Neural crest cell (in vitro differentiated cells): ENCODE measurements at regions not wholly inside any gene's neighbourhood (a gene's known extent, or its start where the extent isn't known, plus 50 kb on each side); places are given as distances from the start of the nearest gene placed in this dataset.

Experiments used
- DNase-seq: peaks from one replicate; pipeline ENCODE4 v3.0.0; 2021; ENCODE audit warnings: low read depth, mixed read lengths, low spot score
- H3K27ac Mint-ChIP-seq: one replicate; pipeline ENCODE4 v1.8.0; 2021; ENCODE audit warnings: mild to moderate bottlenecking, mixed read lengths; ENCODE audit not compliant: unreplicated experiment
- H3K27me3 Mint-ChIP-seq: 2 replicates; pipeline ENCODE4 v1.8.0; 2021; ENCODE audit warnings: low read depth, mild to moderate bottlenecking, mixed read lengths
- H3K36me3 Mint-ChIP-seq: 2 replicates; pipeline ENCODE4 v1.8.0; 2021; ENCODE audit warnings: low read depth, mild to moderate bottlenecking, mixed read lengths
- H3K4me1 Mint-ChIP-seq: 2 replicates; pipeline ENCODE4 v1.8.0; 2021; ENCODE audit warnings: mixed read lengths
- H3K4me3 Mint-ChIP-seq: one replicate; pipeline ENCODE4 v1.8.0; 2021; ENCODE audit warnings: mild to moderate bottlenecking, mixed read lengths
- H3K9me3 Mint-ChIP-seq: 2 replicates; pipeline ENCODE4 v1.8.0; 2021; ENCODE audit warnings: mixed read lengths
- CTCF ChIP-seq: fragments of 200-600 bp; sonication (generic); conservative IDR thresholded peaks from 2 replicates; pipeline ENCODE4 v1.5.0; 2021; ENCODE audit warnings: antibody characterized with exemption, mild to moderate bottlenecking

GRCh38 chr10:78121801-78122200, 88.1 kb downstream of the RPS24 start:
- peaks cover 12% of the 10 kb centered on the region for H3K36me3 Mint-ChIP-seq
- peaks cover 9% of the 10 kb centered on the region for H3K27me3 Mint-ChIP-seq
- H3K4me3 Mint-ChIP-seq, result no peak overlapping the region
- no peak for TF ChIP-seq CTCF
- H3K27ac Mint-ChIP-seq, result no peak overlapping the region
- no peak for DNase-seq
- peaks cover 11% of the 10 kb centered on the region for H3K9me3 Mint-ChIP-seq
- no peaks in the 10 kb centered on the region for H3K4me1 Mint-ChIP-seq

GRCh38 chr10:78124167-78124566, 90.5 kb downstream of the RPS24 start:
- Mint-ChIP-seq H3K27ac (no peak overlapping the region), H3K4me1 (no peaks in the 10 kb centered on the region), H3K36me3 (peaks cover 12% of the 10 kb centered on the region), H3K4me3 (no peak overlapping the region), H3K27me3 (peaks cover 9% of the 10 kb centered on the region), H3K9me3 (peaks cover 11% of the 10 kb centered on the region)
- no peak for DNase-seq
- no peak for TF ChIP-seq CTCF

GRCh38 chr10:78129211-78129610, 95.5 kb downstream of the RPS24 start:
- Mint-ChIP-seq H3K27me3 (no peaks in the 10 kb centered on the region), H3K9me3 (no peaks in the 10 kb centered on the region), H3K27ac (no peak overlapping the region), H3K36me3 (no peaks in the 10 kb centered on the region), H3K4me3 (no peak overlapping the region), H3K4me1 (peaks cover 7% of the 10 kb centered on the region)
- no peak for DNase-seq
- no peak for TF ChIP-seq CTCF

GRCh38 chr10:78130966-78131710, 97.5 kb downstream of the RPS24 start:
- Mint-ChIP-seq H3K4me3 (no peak overlapping the region), H3K27me3 (peaks cover 4% of the 10 kb centered on the region), H3K27ac (no peak overlapping the region), H3K9me3 (no peaks in the 10 kb centered on the region), H3K36me3 (no peaks in the 10 kb centered on the region), H3K4me1 (peaks cover 7% of the 10 kb centered on the region)
- TF ChIP-seq CTCF, result no peak
- DNase-seq, result no peak

- DNase-seq, result no peak
These were observed 101.2 kb downstream of the RPS24 start for GRCh38 chr10:78134773-78135306.

More at GRCh38 chr10:78134773-78135306, 101.2 kb downstream of the RPS24 start:
- Mint-ChIP-seq H3K36me3 (no peaks in the 10 kb centered on the region), H3K4me3 (no peak overlapping the region), H3K27me3 (peaks cover 4% of the 10 kb centered on the region), H3K9me3 (no peaks in the 10 kb centered on the region), H3K4me1 (peaks cover 12% of the 10 kb centered on the region), H3K27ac (no peak overlapping the region)
- TF ChIP-seq CTCF, result no peak
